NT2/D1 (cell line): ENCODE measurements at regions not wholly inside any gene's neighbourhood (a gene's known extent, or its start where the extent isn't known, plus 50 kb on each side); places are given as distances from the start of the nearest gene placed in this dataset.

Experiments
- DNase-seq: peaks from one replicate; pipeline ENCODE4 v3.0.0-alpha.2; 2011; ENCODE audit warnings: low read depth, low spot score
- H3K27me3 ChIP-seq: 2 replicates; pipeline ENCODE4 v1.6.0; 2011; ENCODE audit warnings: mild to moderate bottlenecking; ENCODE audit not compliant: insufficient read length, insufficient read depth
- H3K36me3 ChIP-seq: 2 replicates; pipeline ENCODE4 v1.6.1; 2011; ENCODE audit warnings: mild to moderate bottlenecking, low read length, mixed read lengths; ENCODE audit not compliant: insufficient read depth, insufficient read length
- H3K4me1 ChIP-seq: 2 replicates; pipeline ENCODE4 v1.5.1; 2011; ENCODE audit not compliant: insufficient read depth, insufficient read length
- H3K4me3 ChIP-seq: 2 replicates; pipeline ENCODE4 v1.5.1; 2011; ENCODE audit warnings: low read depth; ENCODE audit not compliant: insufficient read length
- H3K9ac ChIP-seq: 2 replicates; pipeline ENCODE4 v1.6.0; 2011; ENCODE audit warnings: low read depth; ENCODE audit not compliant: insufficient read length
- H3K9me3 ChIP-seq: 2 replicates; pipeline ENCODE4 v1.5.1; 2011; ENCODE audit warnings: mild to moderate bottlenecking, low read length; ENCODE audit not compliant: insufficient read depth
- SUZ12 ChIP-seq: IDR thresholded peaks from 2 replicates; pipeline ENCODE4 v1.6.1; 2011; ENCODE audit not compliant: insufficient read length, insufficient read depth; ENCODE audit errors: extremely low read depth
- YY1 ChIP-seq: IDR thresholded peaks from 2 replicates; pipeline ENCODE4 v1.6.1; 2011; ENCODE audit not compliant: insufficient read length, insufficient read depth
- ZNF274 ChIP-seq: IDR thresholded peaks from 2 replicates; pipeline ENCODE4 v1.6.1; 2011; ENCODE audit warnings: mild to moderate bottlenecking, low read depth, low read length

DNA sequence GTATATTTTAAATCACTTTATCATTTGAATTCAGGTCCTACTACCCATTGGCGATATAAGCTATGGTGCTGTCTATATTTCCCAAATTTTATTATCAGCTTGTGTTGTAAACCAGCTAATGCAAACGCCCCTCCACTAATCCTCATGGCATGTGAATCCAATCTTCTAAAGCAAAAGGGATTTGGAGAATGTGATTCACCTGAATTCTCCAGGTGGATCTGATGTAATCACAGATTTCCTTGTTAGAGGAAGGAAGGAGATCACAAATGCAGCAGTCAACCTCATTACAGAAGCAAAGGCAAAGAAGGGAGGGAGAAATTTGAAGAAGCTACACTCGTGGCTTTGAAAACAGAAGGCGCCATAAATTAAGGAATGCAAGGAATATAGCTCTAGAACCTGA is 431.1 kb upstream of the CDH19 start:
- Histone ChIP-seq H3K9me3 (no peaks in the 10 kb centered on the region), H3K9ac (no peak overlapping the region), H3K36me3 (no peaks in the 10 kb centered on the region), H3K4me3 (no peak overlapping the region), H3K27me3 (no peaks in the 10 kb centered on the region), H3K4me1 (no peaks in the 10 kb centered on the region)
- DNase-seq, result no peak
- no peak for TF ChIP-seq SUZ12
- TF ChIP-seq YY1, result no peak
- TF ChIP-seq ZNF274, result no peak

- no peak overlapping the region for H3K4me3 ChIP-seq
- no peaks in the 10 kb centered on the region for H3K9me3 ChIP-seq
- DNase-seq, result no peak
- H3K27me3 ChIP-seq, result no peaks in the 10 kb centered on the region
- no peaks in the 10 kb centered on the region for H3K36me3 ChIP-seq
- no peak overlapping the region for H3K9ac ChIP-seq
- H3K4me1 ChIP-seq, result no peaks in the 10 kb centered on the region
- no peak for TF ChIP-seq SUZ12
- TF ChIP-seq ZNF274, result no peak
- no peak for TF ChIP-seq YY1
Measured at GRCh38 chr18:67023059-67023458, 419.2 kb upstream of the CDH19 start.

GRCh38 chr18:67010919-67011318 is 407.0 kb upstream of the CDH19 start:
- H3K36me3 ChIP-seq, result no peaks in the 10 kb centered on the region
- H3K27me3 ChIP-seq, result no peaks in the 10 kb centered on the region
- no peak overlapping the region for H3K4me3 ChIP-seq
- no peak for TF ChIP-seq YY1
- no peak for TF ChIP-seq ZNF274
- TF ChIP-seq SUZ12, result no peak
- H3K9ac ChIP-seq, result no peak overlapping the region
- DNase-seq, result no peak
- no peaks in the 10 kb centered on the region for H3K4me1 ChIP-seq
- no peaks in the 10 kb centered on the region for H3K9me3 ChIP-seq

GRCh38 chr18:67007999-67008398 is 404.1 kb upstream of the CDH19 start:
- Histone ChIP-seq H3K36me3 (no peaks in the 10 kb centered on the region), H3K9ac (no peak overlapping the region), H3K4me1 (no peaks in the 10 kb centered on the region), H3K4me3 (no peak overlapping the region), H3K27me3 (no peaks in the 10 kb centered on the region), H3K9me3 (no peaks in the 10 kb centered on the region)
- TF ChIP-seq ZNF274 (no peak), SUZ12 (no peak), YY1 (no peak)
- no peak for DNase-seq

DNA sequence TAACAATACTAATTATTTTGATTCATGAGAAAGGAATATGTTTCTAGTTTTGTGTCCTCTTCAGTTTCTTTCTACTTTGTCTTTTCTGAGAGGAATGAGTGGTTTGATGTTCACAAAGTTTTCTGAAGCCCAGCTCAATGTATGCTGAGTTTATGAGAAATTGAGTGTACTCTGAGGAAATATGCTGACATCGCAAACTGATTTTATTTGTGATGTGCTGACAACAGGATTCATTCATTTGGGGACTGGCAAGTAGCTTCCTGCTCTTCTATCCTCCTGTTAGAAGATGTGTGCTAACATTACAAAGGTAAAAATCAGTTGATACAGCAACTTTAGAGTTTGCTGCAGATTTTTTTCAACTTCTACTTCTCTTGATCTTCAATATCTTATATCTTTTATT is 403.2 kb upstream of the CDH19 start:
- Histone ChIP-seq H3K36me3 (no peaks in the 10 kb centered on the region), H3K9me3 (no peaks in the 10 kb centered on the region), H3K4me3 (no peak overlapping the region), H3K9ac (no peak overlapping the region), H3K27me3 (no peaks in the 10 kb centered on the region), H3K4me1 (no peaks in the 10 kb centered on the region)
- no peak for TF ChIP-seq YY1
- no peak for TF ChIP-seq SUZ12
- no peak for TF ChIP-seq ZNF274
- DNase-seq, result no peak

DNA sequence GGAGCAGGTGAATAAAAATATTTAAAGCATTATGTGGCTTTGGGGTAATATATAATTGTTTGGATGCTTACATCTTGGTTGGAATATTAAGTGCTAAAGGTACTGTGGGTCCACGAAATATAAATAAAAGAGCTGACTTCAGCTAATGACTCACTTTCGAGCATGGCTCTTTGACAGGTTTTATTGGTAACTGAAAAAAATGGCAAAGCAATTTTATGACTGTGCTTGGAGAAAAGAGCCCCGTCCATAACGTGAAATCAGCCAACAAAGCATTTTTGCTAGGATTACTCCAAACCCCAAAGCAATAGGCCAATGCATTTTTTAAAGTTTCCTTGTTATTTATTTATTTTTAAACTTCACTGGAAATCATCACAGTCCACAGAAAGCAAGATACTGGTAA is 397.2 kb upstream of the CDH19 start:
- no peaks in the 10 kb centered on the region for H3K4me1 ChIP-seq
- no peak overlapping the region for H3K4me3 ChIP-seq
- TF ChIP-seq SUZ12 (no peak), ZNF274 (no peak), YY1 (no peak)
- H3K9me3 ChIP-seq, result no peaks in the 10 kb centered on the region
- no peak overlapping the region for H3K9ac ChIP-seq
- DNase-seq, result no peak
- no peaks in the 10 kb centered on the region for H3K27me3 ChIP-seq
- no peaks in the 10 kb centered on the region for H3K36me3 ChIP-seq

- Histone ChIP-seq H3K4me1 (no peaks in the 10 kb centered on the region), H3K4me3 (no peak overlapping the region), H3K36me3 (no peaks in the 10 kb centered on the region), H3K9me3 (no peaks in the 10 kb centered on the region), H3K9ac (no peak overlapping the region), H3K27me3 (no peaks in the 10 kb centered on the region)
- DNase-seq, result no peak
- no peak for TF ChIP-seq YY1
- TF ChIP-seq SUZ12, result no peak
- no peak for TF ChIP-seq ZNF274
Measured at GRCh38 chr18:66999003-66999402, 395.1 kb upstream of the CDH19 start.

- no peak for DNase-seq
- no peaks in the 10 kb centered on the region for H3K4me1 ChIP-seq
- H3K9ac ChIP-seq, result no peak overlapping the region
- H3K27me3 ChIP-seq, result no peaks in the 10 kb centered on the region
- no peaks in the 10 kb centered on the region for H3K36me3 ChIP-seq
- TF ChIP-seq YY1, result no peak
- no peak for TF ChIP-seq SUZ12
- TF ChIP-seq ZNF274, result no peak
- H3K4me3 ChIP-seq, result no peak overlapping the region
- H3K9me3 ChIP-seq, result no peaks in the 10 kb centered on the region
Measured at GRCh38 chr18:66995270-66995669, 391.4 kb upstream of the CDH19 start.
